Activated CD4-positive, alpha-beta T cell treated with anti-CD3 and anti-CD28 coated beads for 48 hours (primary cell): ENCODE measurements at regions not wholly inside any gene's neighbourhood (a gene's known extent, or its start where the extent isn't known, plus 50 kb on each side); places are given as distances from the start of the nearest gene placed in this dataset.

Experiments
- DNase-seq: peaks from one replicate; pipeline ENCODE4 v3.0.0-alpha.2; 2020

GRCh38 chrX:107502316-107502715 is 52.9 kb downstream of the FRMPD3 start:
- DNase-seq, result no peak

- no peak for DNase-seq
Observed at GRCh38 chrX:107504006-107504405, 54.6 kb downstream of the FRMPD3 start.

- no peak for DNase-seq
Observed at GRCh38 chrX:107505223-107505622, 55.8 kb downstream of the FRMPD3 start.

GRCh38 chrX:107506596-107507031 is 57.2 kb downstream of the FRMPD3 start:
- no peak for DNase-seq

- DNase-seq, result no peak
Observed at GRCh38 chrX:107507093-107507743, 57.8 kb downstream of the FRMPD3 start.

GRCh38 chrX:107507744-107508117 is 58.3 kb downstream of the FRMPD3 start:
- no peak for DNase-seq

GRCh38 chrX:107508925-107509324 is 59.5 kb downstream of the FRMPD3 start:
- DNase-seq, result no peak

- DNase-seq, result no peak
Observed at GRCh38 chrX:107514944-107515343, 65.5 kb downstream of the FRMPD3 start.

GRCh38 chrX:107521877-107522586 is 72.6 kb downstream of the FRMPD3 start:
- DNase-seq, result no peak

- no peak for DNase-seq
Observed at GRCh38 chrX:107522901-107523300, 73.4 kb downstream of the FRMPD3 start.

- DNase-seq, result no peak
Observed at GRCh38 chrX:107526141-107526540, 76.7 kb downstream of the FRMPD3 start.

- DNase-seq, result no peak
Observed at GRCh38 chrX:107530141-107530540, 80.7 kb downstream of the FRMPD3 start.

GRCh38 chrX:107537815-107538214 is 88.4 kb downstream of the FRMPD3 start:
- peak; percentile 57 for DNase-seq

GRCh38 chrX:107541244-107541643 is 87.1 kb upstream of the PRPS1 start:
- no peak for DNase-seq

GRCh38 chrX:107542040-107542439 is 86.3 kb upstream of the PRPS1 start:
- no peak for DNase-seq

GRCh38 chrX:107542500-107542899 is 85.8 kb upstream of the PRPS1 start:
- DNase-seq, result no peak

- DNase-seq, result no peak
Observed at GRCh38 chrX:107547621-107548020, 80.7 kb upstream of the PRPS1 start.

- no peak for DNase-seq
Observed at GRCh38 chrX:107548775-107549174, 79.5 kb upstream of the PRPS1 start.

GRCh38 chrX:107549504-107549903 is 78.8 kb upstream of the PRPS1 start:
- peak; percentile 21 for DNase-seq

- no peak for DNase-seq
Observed at GRCh38 chrX:107551546-107551945, 76.8 kb upstream of the PRPS1 start.

- DNase-seq, result no peak
Observed at GRCh38 chrX:107552930-107553329, 75.4 kb upstream of the PRPS1 start.

- no peak for DNase-seq
Observed at GRCh38 chrX:107556967-107557366, 71.3 kb upstream of the PRPS1 start.

- DNase-seq, result no peak
Observed at GRCh38 chrX:107559506-107559905, 68.8 kb upstream of the PRPS1 start.

- no peak for DNase-seq
Observed at GRCh38 chrX:107560041-107560440, 68.3 kb upstream of the PRPS1 start.

GRCh38 chrX:107560980-107561379 is 67.3 kb upstream of the PRPS1 start:
- DNase-seq, result no peak
